ENCODE measurements at regions not wholly inside any gene's neighbourhood (a gene's known extent, or its start where the extent isn't known, plus 50 kb on each side); places are given as distances from the start of the nearest gene placed in this dataset.

- H3K4me3 Mint-ChIP-seq: no peak overlapping the region
- POLR2A ChIA-PET: no interaction called here
- ATAC-seq (no peak), DNase-seq (ENCODE audit: low spot score) (no peak)
- H3K27me3 Mint-ChIP-seq (ENCODE audit: low read depth): no peaks in the 10 kb centered on the region
- H3K9me3 Mint-ChIP-seq: no peaks in the 10 kb centered on the region
- 0 out of 2 replicates have a peak, but pooled peaks cover 6% of the 10 kb centered on the region for H3K4me1 Mint-ChIP-seq
- no peak overlapping the region for H3K27ac Mint-ChIP-seq
- TF ChIP-seq NFYB (CRISPR knock-in tag; conservative IDR thresholded peaks at IDR 0.05; ENCODE audit: low read depth) (no peak), RORB (CRISPR knock-in tag; IDR thresholded peaks at IDR 0.05) (no peak), ZMAT4 (CRISPR knock-in tag; IDR thresholded peaks at IDR 0.05) (no peak), ZNF423 (CRISPR knock-in tag; IDR thresholded peaks at IDR 0.05) (no peak)
- CTCF ChIA-PET: no interaction called here
- no peaks in the 10 kb centered on the region for H3K36me3 Mint-ChIP-seq
These were observed 165.2 kb upstream of the DEFB112 start for GRCh38 chr6:50214937-50215336.

- Mint-ChIP-seq H3K4me3 (no peak overlapping the region), H3K36me3 (no peaks in the 10 kb centered on the region; the same call in 1 of the 2 replicates), H3K27ac (no peak overlapping the region), H3K27me3 (ENCODE audit: low read depth) (no peaks in the 10 kb centered on the region; the same call in 1 of the 2 replicates), H3K9me3 (peaks cover 2% of the 10 kb centered on the region; the same call in 1 of the 2 replicates), H3K4me1 (0 out of 2 replicates have a peak, but pooled peaks cover 6% of the 10 kb centered on the region)
- no peak for ATAC-seq
- POLR2A ChIA-PET: no interaction called here
- no peak for DNase-seq (ENCODE audit: low spot score)
- no peak for TF ChIP-seq JUN (CRISPR knock-in tag; IDR thresholded peaks at IDR 0.05)
- TF ChIP-seq CBFB (CRISPR knock-in tag; IDR thresholded peaks at IDR 0.05; ENCODE audit: low read depth): no peak
- TF ChIP-seq ZNF532 (CRISPR knock-in tag; IDR thresholded peaks at IDR 0.05; ENCODE audit: borderline replicate concordance): no peak
- TF ChIP-seq NFATC4 (CRISPR knock-in tag; IDR thresholded peaks at IDR 0.05): no peak
- no peak for TF ChIP-seq NFE2L1 (CRISPR knock-in tag; IDR thresholded peaks at IDR 0.05)
- TF ChIP-seq ZNF232 (CRISPR knock-in tag; IDR thresholded peaks at IDR 0.05): no peak
- no peak for TF ChIP-seq E2F1 (CRISPR knock-in tag; IDR thresholded peaks at IDR 0.05)
- TF ChIP-seq MLX (CRISPR knock-in tag; IDR thresholded peaks at IDR 0.05): no peak
- TF ChIP-seq ZNF423 (CRISPR knock-in tag; IDR thresholded peaks at IDR 0.05): no peak
- no peak for TF ChIP-seq FOXP1 (CRISPR knock-in tag; IDR thresholded peaks at IDR 0.05; ENCODE audit: borderline replicate concordance)
- TF ChIP-seq AFF4 (CRISPR knock-in tag; IDR thresholded peaks at IDR 0.05; ENCODE audit: borderline replicate concordance): no peak
- no peak for TF ChIP-seq ESRRA (CRISPR knock-in tag; IDR thresholded peaks at IDR 0.05; ENCODE audit: borderline replicate concordance)
- no peak for TF ChIP-seq ZNF281 (CRISPR knock-in tag; IDR thresholded peaks at IDR 0.05)
- TF ChIP-seq AR (CRISPR knock-in tag; IDR thresholded peaks at IDR 0.05): no peak
- no peak for TF ChIP-seq SMAD3 (CRISPR knock-in tag; IDR thresholded peaks at IDR 0.05; ENCODE audit: borderline replicate concordance)
- CTCF ChIA-PET: no interaction called here
These were observed 168.1 kb upstream of the DEFB112 start for GRCh38 chr6:50217841-50218240.

Data from WTC11 (cell line).